ENCODE measurements at regions not wholly inside any gene's neighbourhood (a gene's known extent, or its start where the extent isn't known, plus 50 kb on each side); places are given as distances from the start of the nearest gene placed in this dataset.

DNA sequence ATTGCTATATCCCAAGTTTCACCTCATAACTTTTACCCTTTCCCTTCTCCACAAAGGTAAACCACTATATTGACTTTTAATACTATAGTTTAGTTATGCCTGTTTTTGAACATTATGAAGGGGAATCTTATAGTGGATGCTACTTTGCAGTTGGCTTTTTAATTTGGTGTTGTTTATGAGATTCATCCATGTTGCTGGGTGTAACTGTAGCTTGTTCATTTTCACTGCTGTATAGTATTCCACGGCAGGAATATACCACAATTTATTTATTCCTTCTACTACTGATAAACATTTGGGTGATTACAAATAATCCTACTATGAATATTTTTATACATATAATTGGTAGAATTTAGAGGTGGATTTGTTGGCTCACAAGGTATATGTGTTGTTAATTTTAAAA lies 88.4 kb upstream of the NALF2 start:
- no peak for DNase-seq (ENCODE audit: extremely low read depth, insufficient read length)
- no peak overlapping the region for H3K4me3 ChIP-seq (replicated peaks; ENCODE audit: low read depth, low read length)
- no peaks in the 10 kb centered on the region for H3K27me3 ChIP-seq (replicated peaks; ENCODE audit: control insufficient read depth, insufficient read depth, low read length)
- H3K36me3 ChIP-seq (ENCODE audit: control insufficient read depth, insufficient read depth, low read length), result no peaks in the 10 kb centered on the region
- TF ChIP-seq, protein P1, sequence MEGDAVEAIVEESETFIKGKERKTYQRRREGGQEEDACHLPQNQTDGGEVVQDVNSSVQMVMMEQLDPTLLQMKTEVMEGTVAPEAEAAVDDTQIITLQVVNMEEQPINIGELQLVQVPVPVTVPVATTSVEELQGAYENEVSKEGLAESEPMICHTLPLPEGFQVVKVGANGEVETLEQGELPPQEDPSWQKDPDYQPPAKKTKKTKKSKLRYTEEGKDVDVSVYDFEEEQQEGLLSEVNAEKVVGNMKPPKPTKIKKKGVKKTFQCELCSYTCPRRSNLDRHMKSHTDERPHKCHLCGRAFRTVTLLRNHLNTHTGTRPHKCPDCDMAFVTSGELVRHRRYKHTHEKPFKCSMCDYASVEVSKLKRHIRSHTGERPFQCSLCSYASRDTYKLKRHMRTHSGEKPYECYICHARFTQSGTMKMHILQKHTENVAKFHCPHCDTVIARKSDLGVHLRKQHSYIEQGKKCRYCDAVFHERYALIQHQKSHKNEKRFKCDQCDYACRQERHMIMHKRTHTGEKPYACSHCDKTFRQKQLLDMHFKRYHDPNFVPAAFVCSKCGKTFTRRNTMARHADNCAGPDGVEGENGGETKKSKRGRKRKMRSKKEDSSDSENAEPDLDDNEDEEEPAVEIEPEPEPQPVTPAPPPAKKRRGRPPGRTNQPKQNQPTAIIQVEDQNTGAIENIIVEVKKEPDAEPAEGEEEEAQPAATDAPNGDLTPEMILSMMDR (IDR thresholded peaks at IDR 0.05; ENCODE audit: insufficient read depth, low read length, poor library complexity, severe bottlenecking), result no peak

DNA sequence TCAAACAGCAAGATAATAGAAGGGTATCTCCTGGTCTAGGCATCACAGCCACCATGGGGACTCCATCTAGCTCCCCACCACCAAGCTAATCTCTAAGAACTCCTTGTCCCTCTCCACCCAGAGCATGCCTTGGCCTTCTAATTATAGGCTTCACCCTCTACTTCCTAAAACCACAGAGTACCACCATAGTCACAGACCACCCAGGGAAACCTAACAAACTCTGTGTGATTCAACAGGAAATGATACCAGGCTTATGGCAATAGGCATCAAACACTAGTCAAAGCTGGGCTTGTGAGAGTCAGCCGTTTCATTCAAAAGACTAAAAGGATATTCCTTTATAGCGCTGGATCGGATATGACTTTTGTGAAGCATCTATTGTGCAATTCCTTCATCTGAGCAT lies 91.5 kb upstream of the NALF2 start:
- TF ChIP-seq, protein P1 (IDR thresholded peaks at IDR 0.05; ENCODE audit: insufficient read depth, low read length, poor library complexity, severe bottlenecking), result no peak
- no peaks in the 10 kb centered on the region for H3K27me3 ChIP-seq (replicated peaks; ENCODE audit: control insufficient read depth, insufficient read depth, low read length)
- DNase-seq (ENCODE audit: extremely low read depth, insufficient read length), result no peak
- no peaks in the 10 kb centered on the region for H3K36me3 ChIP-seq (ENCODE audit: control insufficient read depth, insufficient read depth, low read length)
- no peak overlapping the region for H3K4me3 ChIP-seq (replicated peaks; ENCODE audit: low read depth, low read length)

DNA sequence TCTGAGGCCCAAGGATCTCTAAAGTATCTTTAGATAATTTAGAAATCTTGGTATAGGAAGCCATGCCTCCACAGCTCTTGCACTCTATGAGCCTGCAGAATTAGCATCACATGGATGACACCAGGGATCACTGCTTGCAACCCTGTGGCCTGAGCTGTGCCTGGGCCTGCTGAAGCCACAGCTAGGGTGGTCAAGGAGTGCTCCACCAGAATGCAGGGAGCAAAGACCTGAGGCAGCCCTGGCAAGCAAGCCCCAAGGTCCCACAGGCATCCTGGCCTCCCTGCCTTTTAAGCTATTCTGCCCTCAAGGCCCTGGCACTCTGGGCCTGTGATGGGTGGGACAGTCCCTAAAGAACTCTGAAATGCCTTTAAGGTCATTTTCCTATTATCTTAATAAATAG lies 105.2 kb upstream of the NALF2 start:
- DNase-seq (ENCODE audit: extremely low read depth, insufficient read length), result no peak
- Histone ChIP-seq H3K4me3 (replicated peaks; ENCODE audit: low read depth, low read length) (no peak overlapping the region), H3K36me3 (ENCODE audit: control insufficient read depth, insufficient read depth, low read length) (no peaks in the 10 kb centered on the region), H3K27me3 (replicated peaks; ENCODE audit: control insufficient read depth, insufficient read depth, low read length) (no peaks in the 10 kb centered on the region; the same call in 1 of the 2 replicates)
- TF ChIP-seq, protein P1 (IDR thresholded peaks at IDR 0.05; ENCODE audit: insufficient read depth, low read length, poor library complexity, severe bottlenecking), result no peak

DNA sequence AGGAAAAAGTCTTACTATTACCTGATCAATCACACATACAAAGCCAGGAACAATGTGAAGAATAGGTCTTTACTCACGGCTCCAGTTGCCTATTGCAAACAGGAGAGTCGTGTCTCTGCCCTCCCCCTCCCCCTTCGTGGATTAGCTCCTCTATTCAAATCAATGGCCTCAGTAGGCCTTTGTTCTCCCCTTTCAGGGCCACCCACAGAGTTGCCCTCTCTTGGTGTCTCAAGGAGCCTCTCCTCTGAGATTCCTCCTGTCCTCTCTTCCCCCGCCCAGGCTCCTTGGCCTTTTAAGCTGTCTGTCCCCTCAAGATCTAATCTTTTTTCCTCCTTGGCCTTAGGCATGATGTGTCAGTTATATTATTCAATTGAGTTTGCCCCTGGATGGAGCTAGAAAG lies 107.2 kb upstream of the NALF2 start:
- DNase-seq (ENCODE audit: extremely low read depth, insufficient read length), result no peak

DNA sequence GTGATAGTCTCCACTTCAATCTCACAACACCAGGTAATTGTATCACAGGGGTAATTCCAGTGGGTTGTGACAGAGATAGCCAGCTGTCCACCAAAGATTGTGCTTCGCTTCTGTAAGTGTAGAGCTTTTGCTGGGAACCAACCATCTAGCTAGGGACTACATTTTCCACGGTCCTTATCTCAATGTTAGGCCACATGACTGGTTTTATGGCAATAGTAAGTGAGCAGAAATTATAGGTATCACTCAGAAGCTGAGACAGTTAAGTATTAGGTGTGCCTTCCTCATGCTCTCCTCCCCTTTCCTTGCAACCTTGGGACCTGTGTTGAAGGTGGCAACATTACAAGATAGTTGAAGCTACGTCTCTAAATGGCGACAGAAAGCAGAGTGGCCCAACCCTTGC lies 108.8 kb upstream of the NALF2 start:
- TF ChIP-seq, protein P1 (IDR thresholded peaks at IDR 0.05; ENCODE audit: insufficient read depth, low read length, poor library complexity, severe bottlenecking), result no peak
- DNase-seq (ENCODE audit: extremely low read depth, insufficient read length), result no peak
- no peaks in the 10 kb centered on the region for H3K36me3 ChIP-seq (ENCODE audit: control insufficient read depth, insufficient read depth, low read length)
- H3K27me3 ChIP-seq (replicated peaks; ENCODE audit: control insufficient read depth, insufficient read depth, low read length), result no peaks in the 10 kb centered on the region; the same call in 1 of the 2 replicates
- H3K4me3 ChIP-seq (replicated peaks; ENCODE audit: low read depth, low read length), result no peak overlapping the region

More for the DNA sequence above, 107.2 kb upstream of the NALF2 start:
- H3K27me3 ChIP-seq (replicated peaks; ENCODE audit: control insufficient read depth, insufficient read depth, low read length), result no peaks in the 10 kb centered on the region; the same call in 1 of the 2 replicates
- H3K4me3 ChIP-seq (replicated peaks; ENCODE audit: low read depth, low read length), result no peak overlapping the region
- TF ChIP-seq, protein P1 (IDR thresholded peaks at IDR 0.05; ENCODE audit: insufficient read depth, low read length, poor library complexity, severe bottlenecking), result no peak
- no peaks in the 10 kb centered on the region for H3K36me3 ChIP-seq (ENCODE audit: control insufficient read depth, insufficient read depth, low read length)

DNA sequence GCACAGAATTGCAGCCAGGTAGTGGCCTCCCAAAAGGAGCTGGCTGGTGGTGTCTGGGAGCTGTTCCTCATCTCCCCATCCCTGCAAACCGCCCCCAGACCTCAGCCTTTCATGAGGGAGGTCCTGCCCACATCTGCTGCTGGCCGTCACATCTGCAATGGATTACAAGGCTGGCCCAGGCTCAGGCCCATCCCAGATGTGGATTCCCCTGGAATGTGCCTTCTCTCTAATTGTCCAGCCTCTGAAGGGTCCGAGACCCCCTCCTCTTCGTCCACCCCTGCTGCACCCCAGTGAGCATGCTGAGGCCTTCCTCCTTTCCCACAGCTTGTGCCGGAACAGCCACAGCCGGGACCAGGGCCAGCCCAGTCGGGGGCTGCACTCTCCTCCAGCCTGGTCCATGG lies 115.0 kb upstream of the NALF2 start:
- no peaks in the 10 kb centered on the region for H3K27me3 ChIP-seq (replicated peaks; ENCODE audit: control insufficient read depth, insufficient read depth, low read length)
- no peaks in the 10 kb centered on the region for H3K36me3 ChIP-seq (ENCODE audit: control insufficient read depth, insufficient read depth, low read length)
- DNase-seq (ENCODE audit: extremely low read depth, insufficient read length), result no peak
- H3K4me3 ChIP-seq (replicated peaks; ENCODE audit: low read depth, low read length), result no peak overlapping the region
- TF ChIP-seq, protein P1 (IDR thresholded peaks at IDR 0.05; ENCODE audit: insufficient read depth, low read length, poor library complexity, severe bottlenecking), result no peak
